ENCODE measurements at regions not wholly inside any gene's neighbourhood (a gene's known extent, or its start where the extent isn't known, plus 50 kb on each side); places are given as distances from the start of the nearest gene placed in this dataset.

DNA sequence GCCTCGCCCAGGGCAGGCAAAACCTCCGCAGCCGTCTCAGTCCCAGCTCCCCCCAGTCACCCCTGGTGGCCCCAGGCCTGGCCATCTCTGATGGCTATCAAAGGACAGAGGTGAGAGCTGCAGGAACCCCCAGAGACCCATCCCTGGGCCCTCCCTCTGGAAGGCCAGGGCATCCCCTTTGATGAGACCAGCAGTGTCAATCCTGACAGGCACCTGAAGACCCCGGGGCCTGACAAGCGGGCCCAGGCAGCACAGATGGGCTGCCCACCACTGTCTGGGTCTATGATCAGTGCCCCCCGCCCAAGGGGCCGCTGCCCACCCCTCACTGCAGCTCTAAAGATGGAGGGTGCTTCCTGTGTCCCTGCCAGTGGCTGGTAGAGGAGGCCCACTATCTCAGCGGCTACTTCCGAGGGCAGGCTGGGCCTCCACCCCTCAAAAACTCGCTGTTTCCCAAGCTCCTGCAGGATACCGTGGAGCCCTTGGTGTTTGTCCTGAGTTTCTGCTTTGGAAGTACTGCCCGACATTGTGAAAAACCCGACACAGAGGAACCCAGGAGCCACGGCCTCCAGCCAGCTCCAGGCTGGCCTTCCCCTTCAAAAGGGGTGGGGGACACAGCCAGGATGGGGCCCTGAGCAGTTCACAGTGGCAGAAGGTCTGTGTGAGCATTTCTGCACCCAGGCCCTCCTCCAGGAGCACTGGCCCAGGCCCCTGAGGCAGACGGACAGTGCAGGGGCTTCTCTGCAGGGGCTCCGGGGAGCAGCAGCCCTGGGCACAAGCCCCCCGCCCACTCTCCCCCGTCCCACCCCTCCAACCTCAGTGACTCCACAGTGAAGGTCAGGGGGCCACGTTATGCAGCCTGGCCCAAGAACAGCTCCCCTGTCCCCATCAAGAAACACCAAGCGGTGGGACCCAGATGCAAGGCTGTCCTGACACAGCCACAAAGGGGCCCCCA lies 99.2 kb downstream of the PDGFA start:
- Histone ChIP-seq H3K27me3 (no peaks in the 10 kb centered on the region), H3K4me3 (no peak overlapping the region), H3K36me3 (no peaks in the 10 kb centered on the region), H3K27ac (no peak overlapping the region), H3K9me3 (peaks cover 13% of the 10 kb centered on the region), H3K4me1 (no peaks in the 10 kb centered on the region)
- ATAC-seq (no peak), DNase-seq (peak; percentile 46)
- TF ChIP-seq, protein P1, sequence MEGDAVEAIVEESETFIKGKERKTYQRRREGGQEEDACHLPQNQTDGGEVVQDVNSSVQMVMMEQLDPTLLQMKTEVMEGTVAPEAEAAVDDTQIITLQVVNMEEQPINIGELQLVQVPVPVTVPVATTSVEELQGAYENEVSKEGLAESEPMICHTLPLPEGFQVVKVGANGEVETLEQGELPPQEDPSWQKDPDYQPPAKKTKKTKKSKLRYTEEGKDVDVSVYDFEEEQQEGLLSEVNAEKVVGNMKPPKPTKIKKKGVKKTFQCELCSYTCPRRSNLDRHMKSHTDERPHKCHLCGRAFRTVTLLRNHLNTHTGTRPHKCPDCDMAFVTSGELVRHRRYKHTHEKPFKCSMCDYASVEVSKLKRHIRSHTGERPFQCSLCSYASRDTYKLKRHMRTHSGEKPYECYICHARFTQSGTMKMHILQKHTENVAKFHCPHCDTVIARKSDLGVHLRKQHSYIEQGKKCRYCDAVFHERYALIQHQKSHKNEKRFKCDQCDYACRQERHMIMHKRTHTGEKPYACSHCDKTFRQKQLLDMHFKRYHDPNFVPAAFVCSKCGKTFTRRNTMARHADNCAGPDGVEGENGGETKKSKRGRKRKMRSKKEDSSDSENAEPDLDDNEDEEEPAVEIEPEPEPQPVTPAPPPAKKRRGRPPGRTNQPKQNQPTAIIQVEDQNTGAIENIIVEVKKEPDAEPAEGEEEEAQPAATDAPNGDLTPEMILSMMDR (IDR thresholded peaks at IDR 0.05) = no peak
- intact Hi-C loops (cut with DNase I) = no loop called here

DNA sequence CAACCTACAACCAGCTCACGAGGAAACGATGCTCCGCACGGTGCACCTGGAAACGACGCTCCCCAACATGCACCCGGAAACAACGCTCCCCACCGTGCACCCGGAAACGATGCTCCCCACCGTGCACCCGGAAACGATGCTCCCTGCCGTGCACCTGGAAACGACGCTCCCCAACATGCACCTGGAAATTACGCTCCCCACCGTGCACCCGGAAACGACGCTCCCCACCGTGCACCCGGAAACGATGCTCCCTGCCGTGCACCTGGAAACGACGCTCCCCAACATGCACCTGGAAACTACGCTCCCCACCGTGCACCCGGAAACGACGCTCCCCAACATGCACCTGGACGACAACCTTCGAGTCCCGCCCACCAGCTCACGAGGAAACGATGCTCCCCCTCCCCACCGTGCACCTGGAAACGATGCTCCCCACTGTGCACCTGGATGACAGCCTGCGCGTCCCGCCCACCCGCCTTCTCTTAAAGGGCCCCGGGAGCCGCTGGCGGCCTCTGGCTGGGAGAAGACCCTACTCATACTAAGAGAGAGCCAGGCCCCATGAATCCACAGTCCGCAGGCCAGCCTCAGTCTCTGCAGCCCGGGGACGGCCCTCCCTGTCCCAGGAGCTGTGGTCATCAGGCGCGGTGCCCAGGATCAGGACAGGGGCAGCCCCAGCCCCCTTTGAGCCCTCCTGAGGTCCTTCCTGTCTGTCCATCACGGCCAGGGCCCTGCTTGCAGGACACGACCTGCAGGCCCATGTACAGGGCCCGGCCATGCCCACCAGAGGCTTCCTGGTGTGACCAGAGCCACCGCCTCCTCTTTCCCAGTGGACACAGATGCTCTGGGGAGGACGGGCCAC lies 98.3 kb downstream of the PDGFA start:
- no peaks in the 10 kb centered on the region for H3K4me1 ChIP-seq
- TF ChIP-seq, protein P1 (IDR thresholded peaks at IDR 0.05) = no peak
- H3K27ac ChIP-seq = no peak overlapping the region
- H3K36me3 ChIP-seq = no peaks in the 10 kb centered on the region
- H3K4me3 ChIP-seq = no peak overlapping the region
- H3K9me3 ChIP-seq = peaks cover 13% of the 10 kb centered on the region
- intact Hi-C loops (cut with DNase I) = no loop called here
- DNase-seq (peak; percentile 62), ATAC-seq (no peak)
- no peaks in the 10 kb centered on the region for H3K27me3 ChIP-seq

DNA sequence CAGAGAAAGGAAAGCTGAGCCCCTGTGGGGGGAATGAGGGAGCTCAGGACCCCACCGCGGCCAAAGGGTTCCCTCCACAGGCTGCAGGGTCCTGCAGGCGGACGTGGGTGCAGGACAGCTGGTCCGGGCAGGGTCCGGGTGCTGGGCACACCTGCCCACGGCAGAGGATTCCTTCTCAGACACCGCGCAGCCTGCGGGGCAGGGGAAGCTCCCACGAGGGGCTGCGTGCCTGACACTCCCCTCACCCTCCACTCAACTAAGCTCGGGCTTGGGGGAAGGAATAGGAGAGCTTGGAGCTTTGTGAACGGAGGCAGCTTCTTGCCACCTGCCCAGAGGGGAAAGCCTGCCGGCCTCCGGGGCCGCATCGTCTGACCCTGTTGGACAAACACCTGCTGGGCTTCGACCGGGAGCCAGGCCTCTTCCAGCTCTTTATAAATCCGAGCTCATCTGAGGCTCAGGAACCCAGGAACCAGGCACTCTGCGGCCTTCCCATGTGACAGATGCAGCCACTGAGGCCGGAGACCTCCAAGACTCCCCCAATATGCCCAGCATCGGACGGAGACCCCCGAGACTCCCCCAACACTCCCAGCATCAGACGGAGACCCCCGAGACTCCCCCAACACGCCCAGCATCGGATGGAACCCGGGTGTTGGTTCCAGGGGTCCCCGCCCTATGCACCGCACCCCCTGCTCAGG lies 97.3 kb downstream of the PDGFA start:
- H3K36me3 ChIP-seq = no peaks in the 10 kb centered on the region
- DNase-seq (no peak), ATAC-seq (no peak)
- TF ChIP-seq, protein P1 (IDR thresholded peaks at IDR 0.05) = no peak
- H3K4me1 ChIP-seq = no peaks in the 10 kb centered on the region
- H3K9me3 ChIP-seq = peaks cover 13% of the 10 kb centered on the region
- H3K4me3 ChIP-seq = no peak overlapping the region
- intact Hi-C loops (cut with DNase I) = no loop called here
- no peaks in the 10 kb centered on the region for H3K27me3 ChIP-seq
- H3K27ac ChIP-seq = no peak overlapping the region

DNA sequence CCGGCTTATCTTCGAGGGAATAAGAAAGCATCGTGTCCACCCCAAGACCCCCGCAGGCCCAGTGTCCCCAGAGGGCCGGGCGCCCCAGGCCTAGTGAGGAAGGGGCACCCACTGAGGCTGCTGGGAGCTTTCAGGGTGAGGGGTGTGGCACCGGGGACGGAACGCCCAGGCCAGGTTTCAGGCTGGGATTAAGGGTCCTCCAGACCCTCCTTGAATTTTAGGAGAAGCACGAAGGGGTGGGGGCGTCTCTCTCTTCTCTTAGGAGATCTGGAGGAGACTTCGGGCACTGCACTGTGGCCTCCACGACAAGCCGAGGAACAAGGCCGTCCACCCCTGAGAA lies 96.8 kb downstream of the PDGFA start:
- Histone ChIP-seq H3K4me1 (no peaks in the 10 kb centered on the region), H3K27me3 (no peaks in the 10 kb centered on the region), H3K36me3 (no peaks in the 10 kb centered on the region), H3K9me3 (peaks cover 9% of the 10 kb centered on the region), H3K27ac (no peak overlapping the region), H3K4me3 (no peak overlapping the region)
- no peak for DNase-seq
- ATAC-seq = no peak
- TF ChIP-seq, protein P1 (IDR thresholded peaks at IDR 0.05) = no peak
- intact Hi-C loops (cut with DNase I) = no loop called here

All from upper lobe of right lung (tissue), 1 donor.